NB4 (cell line): ENCODE measurements at regions not wholly inside any gene's neighbourhood (a gene's known extent, or its start where the extent isn't known, plus 50 kb on each side); places are given as distances from the start of the nearest gene placed in this dataset.

Experiments
- MYC ChIP-seq: IDR thresholded peaks from 2 replicates; pipeline ENCODE4 v1.6.1; 2011; ENCODE audit warnings: low read depth, low read length
- POLR2A ChIP-seq: IDR thresholded peaks from 2 replicates; pipeline ENCODE4 v1.6.1; 2011; ENCODE audit warnings: mild to moderate bottlenecking; ENCODE audit not compliant: insufficient read length; ENCODE audit errors: extremely low read depth
- TF ChIP-seq, protein P1 (sequence below): IDR thresholded peaks from one replicate; pipeline ENCODE4 v1.5.1; 2012; ENCODE audit warnings: low read depth, low read length
- TF ChIP-seq, protein P2 (sequence below): IDR thresholded peaks from 2 replicates; pipeline ENCODE4 v1.6.1; 2011; ENCODE audit warnings: low read depth, low read length

DNA sequence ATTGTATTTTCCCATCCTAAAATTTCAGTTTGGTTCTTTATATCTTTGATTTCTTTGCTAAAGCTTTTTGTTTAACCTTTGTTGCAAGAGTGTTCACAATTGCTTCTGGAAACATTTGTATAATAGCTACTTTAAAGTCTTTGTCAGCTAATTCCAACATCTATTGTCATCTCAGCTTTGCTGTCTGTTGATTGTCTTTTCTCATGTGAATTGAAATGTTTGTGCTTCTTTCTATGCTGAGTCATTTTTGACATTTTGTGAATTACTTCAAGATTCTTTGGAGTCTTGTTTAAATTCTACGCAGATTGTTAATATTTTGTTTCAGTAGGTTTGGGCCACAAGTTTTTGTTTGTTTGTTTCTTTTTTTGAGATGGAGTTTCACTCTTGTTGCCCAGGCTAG, 73.2 kb downstream of the SUCNR1 start:
- TF ChIP-seq, protein P1, sequence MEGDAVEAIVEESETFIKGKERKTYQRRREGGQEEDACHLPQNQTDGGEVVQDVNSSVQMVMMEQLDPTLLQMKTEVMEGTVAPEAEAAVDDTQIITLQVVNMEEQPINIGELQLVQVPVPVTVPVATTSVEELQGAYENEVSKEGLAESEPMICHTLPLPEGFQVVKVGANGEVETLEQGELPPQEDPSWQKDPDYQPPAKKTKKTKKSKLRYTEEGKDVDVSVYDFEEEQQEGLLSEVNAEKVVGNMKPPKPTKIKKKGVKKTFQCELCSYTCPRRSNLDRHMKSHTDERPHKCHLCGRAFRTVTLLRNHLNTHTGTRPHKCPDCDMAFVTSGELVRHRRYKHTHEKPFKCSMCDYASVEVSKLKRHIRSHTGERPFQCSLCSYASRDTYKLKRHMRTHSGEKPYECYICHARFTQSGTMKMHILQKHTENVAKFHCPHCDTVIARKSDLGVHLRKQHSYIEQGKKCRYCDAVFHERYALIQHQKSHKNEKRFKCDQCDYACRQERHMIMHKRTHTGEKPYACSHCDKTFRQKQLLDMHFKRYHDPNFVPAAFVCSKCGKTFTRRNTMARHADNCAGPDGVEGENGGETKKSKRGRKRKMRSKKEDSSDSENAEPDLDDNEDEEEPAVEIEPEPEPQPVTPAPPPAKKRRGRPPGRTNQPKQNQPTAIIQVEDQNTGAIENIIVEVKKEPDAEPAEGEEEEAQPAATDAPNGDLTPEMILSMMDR = no peak
- no peak for TF ChIP-seq POLR2A
- TF ChIP-seq, protein P2, sequence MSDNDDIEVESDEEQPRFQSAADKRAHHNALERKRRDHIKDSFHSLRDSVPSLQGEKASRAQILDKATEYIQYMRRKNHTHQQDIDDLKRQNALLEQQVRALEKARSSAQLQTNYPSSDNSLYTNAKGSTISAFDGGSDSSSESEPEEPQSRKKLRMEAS = no peak
- TF ChIP-seq MYC = no peak
